Endothelial cell of umbilical vein (primary cell): ENCODE measurements at regions not wholly inside any gene's neighbourhood (a gene's known extent, or its start where the extent isn't known, plus 50 kb on each side); places are given as distances from the start of the nearest gene placed in this dataset.

ENCODE experiments used
- BruUV-seq: library from RNA; stranded (reverse); fragments of 400-500 nt; replicated peaks from 2 replicates; lab custom pipeline; 2021; lab: Mats Ljungman, UMichigan
- CTCF ChIA-PET: fragments of 300-600, 350-600 bp; sonication (Branson Sonifier 250); formaldehyde crosslinking; loops from one replicate; lab custom pipeline; 2021; ENCODE audit warnings: antibody characterized with exemption, inconsistent platforms; lab: Charles Lee
- POLR2A ChIA-PET: fragments of 300-600, 350-600 bp; sonication (Branson Sonifier 250); formaldehyde crosslinking; loops from one replicate; lab custom pipeline; 2021; ENCODE audit warnings: antibody characterized with exemption, inconsistent platforms; lab: Charles Lee
- DNase-seq: peaks from one replicate; pipeline ENCODE4 v3.0.0-alpha.2; 2011; ENCODE audit warnings: low read depth, low spot score
- FAIRE-seq: peaks from 2 replicates; lab custom pipeline; 2011; peaks lifted over from hg19 to GRCh38; lab: Jason Lieb, UNC
- H2AFZ ChIP-seq: 2 replicates; pipeline ENCODE4 v1.6.0; 2012; ENCODE audit warnings: low read depth, low read length, control low read depth, inconsistent platforms
- H3K27ac ChIP-seq: 2 replicates; pipeline ENCODE4 v1.5.1; 2011; ENCODE audit warnings: low read depth, mild to moderate bottlenecking, control low read depth, low read length, moderate library complexity; ENCODE audit not compliant: insufficient read depth
- H3K27me3 ChIP-seq, 2 experiments: 2 replicates each; pipeline versions ENCODE4 v1.6.0 to v1.6.1; 2011; ENCODE audit warnings: low read length in 2 of 2, mixed read lengths in 1 of 2; ENCODE audit not compliant: control insufficient read depth in 2 of 2, insufficient read depth in 2 of 2
- H3K36me3 ChIP-seq, 2 experiments: 2 replicates in 1 of 2; 3 replicates in 1 of 2; pipeline ENCODE4 v1.5.1; 2011; ENCODE audit warnings: low read length in 2 of 2, mild to moderate bottlenecking in 1 of 2, moderate library complexity in 1 of 2; ENCODE audit not compliant: control insufficient read depth in 2 of 2, insufficient read depth in 2 of 2; ENCODE audit errors: extremely low read depth in 1 of 2
- H3K4me1 ChIP-seq: 3 replicates; pipeline ENCODE4 v1.5.1; 2011; ENCODE audit warnings: mild to moderate bottlenecking, low read length; ENCODE audit not compliant: control insufficient read depth, insufficient read depth; ENCODE audit errors: extremely low read depth
- H3K4me2 ChIP-seq: 2 replicates; pipeline ENCODE4 v1.6.1; 2011; ENCODE audit warnings: low read length, control low read depth, mixed read lengths; ENCODE audit not compliant: insufficient read depth
- H3K4me3 ChIP-seq, 3 experiments: fragments of 200-600 bp in 1 of 3; sonication (generic), shearing (Covaris generic) in 1 of 3; replicated peaks in 1 of 3; 2 replicates each; pipeline ENCODE4 v1.5.1; 2011 to 2016; ENCODE audit warnings: control low read depth in 3 of 3, low read length in 3 of 3, mild to moderate bottlenecking in 2 of 3, inconsistent platforms in 1 of 3, low read depth in 1 of 3, moderate library complexity in 1 of 3; ENCODE audit not compliant: insufficient read depth in 1 of 3
- H3K79me2 ChIP-seq: 2 replicates; pipeline ENCODE4 v1.6.0; 2012; ENCODE audit warnings: low read length, inconsistent platforms; ENCODE audit not compliant: control insufficient read depth, insufficient read depth
- H3K9ac ChIP-seq: replicated peaks from 2 replicates; pipeline ENCODE3; 2011; ENCODE audit warnings: low read length, control low read depth; ENCODE audit not compliant: insufficient read depth; ENCODE audit errors: extremely low read depth
- H3K9me1 ChIP-seq: replicated peaks from 3 replicates; pipeline ENCODE4 v1.6.0; 2011; ENCODE audit warnings: mild to moderate bottlenecking, low read length; ENCODE audit not compliant: control insufficient read depth, insufficient read depth; ENCODE audit errors: extremely low read depth
- H3K9me3 ChIP-seq: replicated peaks from 2 replicates; pipeline ENCODE4 v1.5.1; 2012; ENCODE audit warnings: low read length, inconsistent platforms; ENCODE audit not compliant: control insufficient read depth, insufficient read depth
- H4K20me1 ChIP-seq: replicated peaks from 2 replicates; pipeline ENCODE3; 2011; ENCODE audit warnings: mild to moderate bottlenecking, low read length; ENCODE audit not compliant: control insufficient read depth, insufficient read depth; ENCODE audit errors: extremely low read depth
- CTCF ChIP-seq, 2 donors: IDR thresholded peaks; 1 replicate in 1 of 2; 2 replicates in 1 of 2; pipeline ENCODE4 v1.5.1; 2011; ENCODE audit warnings: low read length in 2 of 2, mild to moderate bottlenecking in 2 of 2, moderate library complexity in 2 of 2, control low read depth in 1 of 2, inconsistent platforms in 1 of 2, low read depth in 1 of 2; ENCODE audit not compliant: insufficient read depth in 1 of 2; ENCODE audit errors: extremely low read depth in 1 of 2
- EZH2 ChIP-seq: IDR thresholded peaks from 2 replicates; pipeline ENCODE4 v1.6.1; 2012; ENCODE audit warnings: borderline replicate concordance, low read depth, mild to moderate bottlenecking, moderate library complexity, low read length, inconsistent platforms; ENCODE audit not compliant: severe bottlenecking
- FOS ChIP-seq: IDR thresholded peaks from 2 replicates; pipeline ENCODE4 v1.6.1; 2011; ENCODE audit warnings: mild to moderate bottlenecking, low read length, moderate library complexity, borderline replicate concordance; ENCODE audit not compliant: insufficient read depth
- GATA2 ChIP-seq: IDR thresholded peaks from 2 replicates; pipeline ENCODE4 v1.7.0; 2011; ENCODE audit warnings: low read depth, mild to moderate bottlenecking, moderate library complexity, mixed read lengths, low read length; ENCODE audit not compliant: insufficient read length, insufficient read depth
- JUN ChIP-seq: IDR thresholded peaks from 2 replicates; pipeline ENCODE4 v1.6.1; 2011; ENCODE audit warnings: borderline replicate concordance, low read depth; ENCODE audit not compliant: insufficient read length, insufficient read depth
- MAX ChIP-seq: IDR thresholded peaks from 2 replicates; pipeline ENCODE4 v1.6.1; 2011; ENCODE audit not compliant: insufficient read depth, insufficient read length
- MYC ChIP-seq: IDR thresholded peaks from one replicate; pipeline ENCODE4 v1.6.1; 2011; ENCODE audit warnings: mild to moderate bottlenecking, low read depth, low read length
- POLR2A ChIP-seq: IDR thresholded peaks from 2 replicates; pipeline ENCODE4 v1.6.1; 2012; ENCODE audit warnings: low read depth, mild to moderate bottlenecking, control low read depth, low read length
- POLR2AphosphoS5 ChIP-seq: IDR thresholded peaks from 2 replicates; pipeline ENCODE4 v1.6.1; 2012; ENCODE audit warnings: low read depth, mild to moderate bottlenecking, control low read depth, low read length, moderate library complexity; ENCODE audit not compliant: insufficient read depth
- dilution Hi-C: fragments of 300-500 bp; cut with MboI; formaldehyde crosslinking; loops from one replicate; pipeline ENCODE4 v1.15.0; 2019; ENCODE audit warnings: low sequenced_read_pairs; ENCODE audit not compliant: extremely low pct_ligation_motif_present
- intact Hi-C: fragments of 100-400 bp; cut with micrococcal nuclease; formaldehyde crosslinking; loops from one replicate; pipeline ENCODE4 v1.10.0; 2022

GRCh38 chr7:68694656-68695055, 903.6 kb upstream of the AUTS2 start:
- Histone ChIP-seq H3K9ac (no peak overlapping the region), H4K20me1 (no peaks in the 10 kb centered on the region), H3K79me2 (no peaks in the 10 kb centered on the region), H3K27me3 (no peaks in the 10 kb centered on the region), H2AFZ (no peak overlapping the region), H3K9me3 (peaks cover 7% of the 10 kb centered on the region), H3K4me1 (no peaks in the 10 kb centered on the region), H3K4me2 (no peak overlapping the region), H3K27ac (no peak overlapping the region), H3K36me3 (no peaks in the 10 kb centered on the region), H3K4me3 (no peak overlapping the region), H3K9me1 (no peaks in the 10 kb centered on the region)
- no peak for DNase-seq
- intact Hi-C loops (no loop called here), dilution Hi-C loops (no loop called here)
- no peak for FAIRE-seq
- no TSS peak for BruUV-seq
- CTCF ChIA-PET: no interaction called here
- POLR2A ChIA-PET: no interaction called here
- TF ChIP-seq JUN: no peak
- no peak for TF ChIP-seq GATA2
- TF ChIP-seq CTCF (IDR thresholded peaks at IDR 0.05; ENCODE audit: extremely low read depth in 1 of 2, insufficient read depth in 1 of 2, low read depth in 1 of 2, low read length in 2 of 2): no peak
- TF ChIP-seq MAX: no peak
- TF ChIP-seq MYC: no peak
- TF ChIP-seq POLR2A: no peak
- no peak for TF ChIP-seq FOS
- no peak for TF ChIP-seq POLR2AphosphoS5
- no peak for TF ChIP-seq EZH2
